Neuronal stem cell (in vitro differentiated cells): ENCODE measurements at regions not wholly inside any gene's neighbourhood (a gene's known extent, or its start where the extent isn't known, plus 50 kb on each side); places are given as distances from the start of the nearest gene placed in this dataset.

Experiments
- DNase-seq: peaks from one replicate; pipeline ENCODE4 v3.0.0-alpha.2; 2013; ENCODE audit warnings: low spot score
- H2AFZ ChIP-seq: one replicate; pipeline ENCODE4 v1.6.1; 2013; ENCODE audit warnings: mild to moderate bottlenecking, low read length, inconsistent platforms
- H2AK5ac ChIP-seq: 2 replicates; pipeline ENCODE4 v1.6.1; 2013; ENCODE audit warnings: low read depth, mild to moderate bottlenecking, inconsistent platforms, low read length, moderate library complexity, mixed read lengths
- H2BK120ac ChIP-seq: 2 replicates; pipeline ENCODE4 v1.6.1; 2013; ENCODE audit warnings: low read depth, mild to moderate bottlenecking, inconsistent platforms, low read length, moderate library complexity, mixed read lengths
- H2BK12ac ChIP-seq: one replicate; pipeline ENCODE4 v1.6.1; 2013; ENCODE audit warnings: low read length, inconsistent platforms
- H2BK15ac ChIP-seq: 2 replicates; pipeline ENCODE4 v1.6.1; 2013; ENCODE audit warnings: mild to moderate bottlenecking, low read length, inconsistent platforms, mixed read lengths
- H2BK5ac ChIP-seq: one replicate; pipeline ENCODE4 v1.6.1; 2013; ENCODE audit warnings: inconsistent platforms, mild to moderate bottlenecking, low read length, moderate library complexity
- H3K14ac ChIP-seq: one replicate; pipeline ENCODE4 v1.6.1; 2013; ENCODE audit warnings: low read length, inconsistent platforms
- H3K18ac ChIP-seq: 2 replicates; pipeline ENCODE4 v1.6.1; 2013; ENCODE audit warnings: low read length, inconsistent platforms
- H3K23ac ChIP-seq: 2 replicates; pipeline ENCODE4 v1.6.1; 2013; ENCODE audit warnings: low read depth, mild to moderate bottlenecking, mixed read lengths, low read length, inconsistent platforms; ENCODE audit not compliant: poor library complexity
- H3K27ac ChIP-seq: replicated peaks from 3 replicates; pipeline ENCODE4 v1.5.1; 2013; ENCODE audit warnings: low read length, inconsistent platforms
- H3K27me3 ChIP-seq, 3 experiments: 2 replicates each; pipeline ENCODE4 v1.6.1; 2013; ENCODE audit warnings: low read length in 3 of 3, mild to moderate bottlenecking in 2 of 3, inconsistent platforms in 1 of 3, low read depth in 1 of 3, mixed read lengths in 1 of 3, moderate library complexity in 1 of 3; ENCODE audit not compliant: control insufficient read depth in 3 of 3, insufficient read depth in 3 of 3
- H3K36me3 ChIP-seq, 2 donors: replicated peaks in 1 of 2; 2 replicates each; pipeline ENCODE4 v1.6.1; 2013; ENCODE audit warnings: low read length in 2 of 2; ENCODE audit not compliant: control insufficient read depth in 2 of 2, insufficient read depth in 2 of 2
- H3K4ac ChIP-seq: 2 replicates; pipeline ENCODE4 v1.6.1; 2013; ENCODE audit warnings: inconsistent platforms, mild to moderate bottlenecking, low read length, moderate library complexity
- H3K4me1 ChIP-seq, 2 donors: 1 replicate in 1 of 2; 2 replicates in 1 of 2; pipeline ENCODE4 v1.6.1; 2013; ENCODE audit warnings: low read length in 2 of 2, low read depth in 1 of 2; ENCODE audit not compliant: control insufficient read depth in 2 of 2, insufficient read depth in 1 of 2
- H3K4me2 ChIP-seq: one replicate; pipeline ENCODE4 v1.6.1; 2013; ENCODE audit warnings: mild to moderate bottlenecking, low read length, inconsistent platforms; ENCODE audit not compliant: insufficient read depth, poor library complexity, severe bottlenecking
- H3K4me3 ChIP-seq, 2 donors: 2 replicates each; pipeline ENCODE4 v1.5.1; 2013; ENCODE audit warnings: low read length in 2 of 2, mild to moderate bottlenecking in 2 of 2, inconsistent platforms in 1 of 2, moderate library complexity in 1 of 2
- H3K79me1 ChIP-seq: one replicate; pipeline ENCODE4 v1.6.1; 2013; ENCODE audit warnings: low read depth, mild to moderate bottlenecking, inconsistent platforms, low read length, moderate library complexity
- H3K9ac ChIP-seq: one replicate; pipeline ENCODE4 v1.6.1; 2013; ENCODE audit warnings: mild to moderate bottlenecking, low read depth, low read length, inconsistent platforms; ENCODE audit not compliant: poor library complexity
- H3K9me3 ChIP-seq, 2 donors: replicated peaks in 1 of 2; 2 replicates each; pipeline versions ENCODE3 to v1.6.1; 2013; ENCODE audit warnings: low read length in 2 of 2, mild to moderate bottlenecking in 2 of 2, inconsistent platforms in 1 of 2, low read depth in 1 of 2, mixed read lengths in 1 of 2, moderate library complexity in 1 of 2; ENCODE audit not compliant: control insufficient read depth in 2 of 2, insufficient read depth in 1 of 2
- H4K8ac ChIP-seq: one replicate; pipeline ENCODE4 v1.6.1; 2013; ENCODE audit warnings: low read depth, mild to moderate bottlenecking, inconsistent platforms, low read length, moderate library complexity
- H4K91ac ChIP-seq: one replicate; pipeline ENCODE4 v1.6.1; 2013; ENCODE audit warnings: low read length, low read depth, mild to moderate bottlenecking, inconsistent platforms; ENCODE audit not compliant: poor library complexity
- WGBS, 2 donors: extraction: QIAGEN DNeasy Blood & Tissue Kit; methylation state at CpG; one replicate each; pipeline ENCODE4 v1.1.7; 2013; ENCODE audit warnings: missing lambda C conversion rate in 2 of 2, mixed read lengths in 1 of 2; ENCODE audit not compliant: insufficient read length in 2 of 2, insufficient replicate concordance in 1 of 2; ENCODE audit errors: extremely low coverage in 2 of 2; 5-methylcytosine and 5-hydroxymethylcytosine counted together

DNA sequence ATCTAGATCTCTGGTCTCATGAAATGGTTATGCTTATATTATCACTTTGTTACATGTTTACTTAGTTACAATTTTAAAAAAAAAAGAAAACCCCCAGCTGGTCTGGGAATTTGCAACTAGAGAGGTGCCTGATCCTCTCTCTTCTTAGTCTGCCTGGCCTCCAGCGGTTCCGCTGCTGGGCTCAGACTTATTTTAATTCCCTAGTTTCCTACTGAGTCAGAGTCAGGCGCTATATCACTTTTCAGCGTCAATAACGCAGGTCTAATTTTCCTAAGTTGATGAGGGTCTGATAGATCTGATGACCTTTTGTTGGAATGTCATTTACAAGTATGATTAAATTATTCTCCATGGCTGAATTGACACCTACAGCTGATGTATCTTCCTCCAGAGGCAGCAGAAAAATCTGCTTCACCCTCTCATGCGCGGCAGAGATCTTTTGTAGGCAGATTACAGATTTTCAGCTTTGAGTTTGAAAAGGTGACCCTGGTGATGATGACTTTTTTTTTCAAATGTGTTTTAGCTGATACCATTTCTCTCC is 391.0 kb downstream of the CBLN4 start:
- H2BK15ac ChIP-seq: no peak overlapping the region
- no peak overlapping the region for H2AFZ ChIP-seq
- H3K23ac ChIP-seq: no peak overlapping the region
- H3K4me1 ChIP-seq: no peaks in the 10 kb centered on the region
- H3K4me2 ChIP-seq: no peak overlapping the region
- no peak overlapping the region for H3K14ac ChIP-seq
- no peak overlapping the region for H3K4ac ChIP-seq
- no peaks in the 10 kb centered on the region for H3K27me3 ChIP-seq
- no peak overlapping the region for H2BK5ac ChIP-seq
- H3K18ac ChIP-seq: no peak overlapping the region
- no peak overlapping the region for H4K8ac ChIP-seq
- no peaks in the 10 kb centered on the region for H3K36me3 ChIP-seq
- no peak overlapping the region for H2BK12ac ChIP-seq
- no peak overlapping the region for H3K4me3 ChIP-seq
- H2BK120ac ChIP-seq: no peak overlapping the region
- no peak overlapping the region for H3K27ac ChIP-seq
- no peak overlapping the region for H4K91ac ChIP-seq
- no peaks in the 10 kb centered on the region for H3K79me1 ChIP-seq
- H2AK5ac ChIP-seq: no peak overlapping the region
- H3K9me3 ChIP-seq: no peaks in the 10 kb centered on the region
- WGBS, 2 donors: no CpG with 5 or more reads among the region's 7 CpGs
- no peak overlapping the region for H3K9ac ChIP-seq
- no peak for DNase-seq

GRCh38 chr20:55610756-55611155 is 394.6 kb downstream of the CBLN4 start:
- Histone ChIP-seq H3K27me3 (no peaks in the 10 kb centered on the region), H3K9ac (no peak overlapping the region), H3K27ac (no peak overlapping the region), H2AFZ (no peak overlapping the region), H3K4me3 (no peak overlapping the region), H3K4ac (no peak overlapping the region), H3K14ac (no peak overlapping the region), H3K9me3 (no peaks in the 10 kb centered on the region), H4K8ac (no peak overlapping the region), H3K18ac (no peak overlapping the region), H2BK15ac (no peak overlapping the region), H3K36me3 (no peaks in the 10 kb centered on the region), H4K91ac (no peak overlapping the region), H2AK5ac (no peak overlapping the region), H3K4me1 (no peaks in the 10 kb centered on the region), H3K79me1 (no peaks in the 10 kb centered on the region), H2BK5ac (no peak overlapping the region), H3K4me2 (no peak overlapping the region), H2BK12ac (no peak overlapping the region), H2BK120ac (no peak overlapping the region), H3K23ac (no peak overlapping the region)
- no peak for DNase-seq
- WGBS, 2 donors: no CpG with 5 or more reads among the region's 4 CpGs

- no peak overlapping the region for H3K18ac ChIP-seq
- H2AK5ac ChIP-seq: no peak overlapping the region
- H3K9ac ChIP-seq: no peak overlapping the region
- H2BK5ac ChIP-seq: no peak overlapping the region
- H2BK120ac ChIP-seq: no peak overlapping the region
- no peak overlapping the region for H3K4ac ChIP-seq
- H3K23ac ChIP-seq: no peak overlapping the region
- no peak overlapping the region for H2BK15ac ChIP-seq
- WGBS, 2 donors: no CpG with 5 or more reads among the region's 1 CpG
- H3K79me1 ChIP-seq: no peaks in the 10 kb centered on the region
- H3K4me2 ChIP-seq: no peak overlapping the region
- H3K27me3 ChIP-seq: no peaks in the 10 kb centered on the region
- no peak overlapping the region for H3K4me3 ChIP-seq
- DNase-seq: no peak
- no peaks in the 10 kb centered on the region for H3K36me3 ChIP-seq
- H4K8ac ChIP-seq: no peak overlapping the region
- H3K4me1 ChIP-seq: no peaks in the 10 kb centered on the region
- no peak overlapping the region for H3K27ac ChIP-seq
- H2AFZ ChIP-seq: no peak overlapping the region
- no peak overlapping the region for H4K91ac ChIP-seq
- H3K14ac ChIP-seq: no peak overlapping the region
- no peaks in the 10 kb centered on the region for H3K9me3 ChIP-seq
- H2BK12ac ChIP-seq: no peak overlapping the region
These were observed 399.7 kb downstream of the CBLN4 start for GRCh38 chr20:55605594-55605993.

- no peak overlapping the region for H2AK5ac ChIP-seq
These were observed 407.8 kb downstream of the CBLN4 start for GRCh38 chr20:55597526-55597925.

More at GRCh38 chr20:55597526-55597925, 407.8 kb downstream of the CBLN4 start:
- no peaks in the 10 kb centered on the region for H3K27me3 ChIP-seq
- H3K23ac ChIP-seq: no peak overlapping the region
- no peak overlapping the region for H2BK15ac ChIP-seq
- no peak overlapping the region for H3K9ac ChIP-seq
- H2AFZ ChIP-seq: no peak overlapping the region
- H3K4me3 ChIP-seq: no peak overlapping the region
- H3K4me1 ChIP-seq: no peaks in the 10 kb centered on the region
- H2BK12ac ChIP-seq: no peak overlapping the region
- no peak for DNase-seq
- H3K36me3 ChIP-seq: no peaks in the 10 kb centered on the region
- no peak overlapping the region for H2BK120ac ChIP-seq
- no peaks in the 10 kb centered on the region for H3K79me1 ChIP-seq
- H3K4me2 ChIP-seq: no peak overlapping the region
- no peak overlapping the region for H2BK5ac ChIP-seq
- no CpG with 5 or more reads among the region's 1 CpG for WGBS, 2 donors
- H4K91ac ChIP-seq: no peak overlapping the region
- no peak overlapping the region for H3K27ac ChIP-seq
- H3K18ac ChIP-seq: no peak overlapping the region
- no peaks in the 10 kb centered on the region for H3K9me3 ChIP-seq
- no peak overlapping the region for H3K14ac ChIP-seq
- H3K4ac ChIP-seq: no peak overlapping the region
- H4K8ac ChIP-seq: no peak overlapping the region
